ENCODE measurements at regions not wholly inside any gene's neighbourhood (a gene's known extent, or its start where the extent isn't known, plus 50 kb on each side); places are given as distances from the start of the nearest gene placed in this dataset.

DNA sequence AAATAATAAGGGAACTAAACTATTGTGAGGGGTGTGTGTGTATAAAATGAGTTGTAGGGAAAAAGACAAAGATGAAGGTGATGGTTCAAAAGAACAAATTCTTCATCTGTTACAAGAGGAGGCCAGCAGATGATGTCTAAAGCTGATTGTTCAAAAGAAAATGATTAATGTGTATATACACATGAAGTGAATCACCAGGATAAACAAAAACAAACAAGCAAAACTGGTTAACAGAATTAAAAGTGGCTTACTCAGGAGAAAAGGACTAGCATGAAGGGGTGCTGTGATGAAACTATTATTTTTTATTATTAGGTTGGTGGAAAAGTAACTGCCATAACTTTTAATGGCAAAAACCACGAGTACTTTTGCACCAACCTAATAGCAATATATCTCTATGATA, 348.4 kb downstream of the BCL11B start:
- H3K4me2 ChIP-seq, result no peak overlapping the region
- no peaks in the 10 kb centered on the region for H3K36me3 ChIP-seq
- no peaks in the 10 kb centered on the region for H4K20me1 ChIP-seq
- no peak for TF ChIP-seq Cebpa-rat (IDR thresholded peaks at IDR 0.05)
- no peaks in the 10 kb centered on the region for H3K4me1 ChIP-seq
- peaks cover 12 to 27% (median 18%) of the 10 kb centered on the region in 11 experiments; a peak in 19 of 22 replicates for H3K9me3 ChIP-seq (replicated peaks in 1 of 11)
- H3K27ac ChIP-seq, result no peak overlapping the region
- H3K9ac ChIP-seq, result no peak overlapping the region
- H3K4me3 ChIP-seq, result no peak overlapping the region
- H3K27me3 ChIP-seq, result no peaks in the 10 kb centered on the region

GRCh38 chr14:98924046-98924445, 348.0 kb downstream of the BCL11B start:
- no peak overlapping the region for H3K27ac ChIP-seq
- no peak for TF ChIP-seq Cebpa-rat (IDR thresholded peaks at IDR 0.05)
- H4K20me1 ChIP-seq, result no peaks in the 10 kb centered on the region
- H3K4me3 ChIP-seq, result no peak overlapping the region
- no peaks in the 10 kb centered on the region for H3K27me3 ChIP-seq
- H3K36me3 ChIP-seq, result no peaks in the 10 kb centered on the region
- no peaks in the 10 kb centered on the region for H3K4me1 ChIP-seq
- H3K9ac ChIP-seq, result no peak overlapping the region
- H3K4me2 ChIP-seq, result no peak overlapping the region
- peaks cover 12 to 27% (median 18%) of the 10 kb centered on the region in 11 experiments; a peak in 19 of 22 replicates for H3K9me3 ChIP-seq (replicated peaks in 1 of 11)

- no peak overlapping the region for H3K9ac ChIP-seq
- H3K4me1 ChIP-seq, result no peaks in the 10 kb centered on the region
- H3K4me2 ChIP-seq, result no peak overlapping the region
- no peaks in the 10 kb centered on the region for H4K20me1 ChIP-seq
- no peaks in the 10 kb centered on the region for H3K27me3 ChIP-seq
- H3K36me3 ChIP-seq, result no peaks in the 10 kb centered on the region
- H3K4me3 ChIP-seq, result no peak overlapping the region
- TF ChIP-seq Cebpa-rat (IDR thresholded peaks at IDR 0.05), result no peak
- peaks cover 12 to 25% (median 18%) of the 10 kb centered on the region in 11 experiments; a peak in 19 of 22 replicates for H3K9me3 ChIP-seq (replicated peaks in 1 of 11)
- H3K27ac ChIP-seq, result no peak overlapping the region
Observed at GRCh38 chr14:98925354-98926040, 346.5 kb downstream of the BCL11B start.

DNA sequence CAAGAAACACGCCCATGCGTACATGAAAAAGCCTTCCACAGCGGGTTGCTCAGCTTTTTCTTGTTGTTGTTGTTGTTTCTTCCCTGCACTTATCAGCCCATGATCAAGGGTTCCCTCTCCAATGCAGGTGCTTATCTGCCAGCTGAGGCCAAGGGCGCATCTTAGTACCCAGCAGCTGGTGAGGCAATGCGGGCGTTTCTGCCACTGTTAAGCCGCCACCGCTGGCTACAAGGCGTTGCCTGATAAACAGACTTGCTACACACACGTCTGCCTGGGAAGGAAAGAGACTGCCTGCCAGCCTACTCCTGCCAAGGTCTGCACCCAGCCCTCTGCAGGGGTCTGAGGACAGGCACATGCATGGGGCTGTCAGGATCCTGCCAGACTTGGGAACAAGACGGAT, 345.9 kb downstream of the BCL11B start:
- Histone ChIP-seq H3K4me3 (no peak overlapping the region), H3K9me3 (replicated peaks in 1 of 11) (peaks cover 12 to 19% (median 16%) of the 10 kb centered on the region in 11 experiments; a peak in 19 of 22 replicates), H3K9ac (no peak overlapping the region), H3K27me3 (no peaks in the 10 kb centered on the region), H3K36me3 (no peaks in the 10 kb centered on the region), H3K4me2 (no peak overlapping the region), H3K27ac (no peak overlapping the region), H4K20me1 (no peaks in the 10 kb centered on the region), H3K4me1 (no peaks in the 10 kb centered on the region)
- TF ChIP-seq Cebpa-rat (IDR thresholded peaks at IDR 0.05), result no peak

GRCh38 chr14:98926801-98927200, 345.2 kb downstream of the BCL11B start:
- H3K4me2 ChIP-seq, result no peak overlapping the region
- no peak overlapping the region for H3K4me3 ChIP-seq
- H3K9me3 ChIP-seq (replicated peaks in 1 of 11), result peaks cover 9 to 13% (median 12%) of the 10 kb centered on the region in 11 experiments; a peak in 19 of 22 replicates
- H4K20me1 ChIP-seq, result no peaks in the 10 kb centered on the region
- peaks cover 0 to 3% (median 2%) of the 10 kb centered on the region in 10 experiments; a peak in 8 of 20 replicates for H3K4me1 ChIP-seq
- no peaks in the 10 kb centered on the region for H3K27me3 ChIP-seq
- no peak overlapping the region for H3K9ac ChIP-seq
- H3K27ac ChIP-seq, result no peak overlapping the region
- no peaks in the 10 kb centered on the region for H3K36me3 ChIP-seq
- no peak for TF ChIP-seq Cebpa-rat (IDR thresholded peaks at IDR 0.05)

DNA sequence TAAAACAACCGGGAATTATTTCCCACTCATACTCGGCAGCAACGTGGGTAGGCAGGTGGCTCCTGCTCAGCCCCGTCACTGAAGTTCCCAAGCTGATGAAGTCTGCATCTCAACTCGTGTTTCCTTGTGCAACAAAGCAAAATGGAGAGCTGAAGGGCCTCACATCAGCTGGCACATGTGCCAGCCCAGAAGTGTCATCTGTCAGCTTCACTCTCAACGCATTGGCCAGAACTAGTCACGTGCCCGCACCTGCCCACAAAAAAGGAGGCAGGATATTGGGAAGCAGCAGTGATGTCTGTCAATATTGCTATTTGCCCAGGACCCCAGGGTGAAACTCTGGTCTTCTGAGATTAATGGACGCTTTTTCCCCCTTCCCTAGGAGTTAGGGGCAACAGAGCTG, 344.0 kb downstream of the BCL11B start:
- Histone ChIP-seq H4K20me1 (no peaks in the 10 kb centered on the region), H3K9me3 (replicated peaks in 1 of 11) (peaks cover 0 to 2% (median under 1%) of the 10 kb centered on the region in 11 experiments; a peak in 6 of 22 replicates), H3K9ac (no peak overlapping the region), H3K4me3 (no peak overlapping the region), H3K27me3 (no peaks in the 10 kb centered on the region), H3K4me2 (no peak overlapping the region), H3K36me3 (no peaks in the 10 kb centered on the region), H3K27ac (no peak overlapping the region), H3K4me1 (peaks cover 0 to 11% (median 6%) of the 10 kb centered on the region in 10 experiments; a peak in 9 of 20 replicates)
- TF ChIP-seq Cebpa-rat (IDR thresholded peaks at IDR 0.05), result no peak

DNA sequence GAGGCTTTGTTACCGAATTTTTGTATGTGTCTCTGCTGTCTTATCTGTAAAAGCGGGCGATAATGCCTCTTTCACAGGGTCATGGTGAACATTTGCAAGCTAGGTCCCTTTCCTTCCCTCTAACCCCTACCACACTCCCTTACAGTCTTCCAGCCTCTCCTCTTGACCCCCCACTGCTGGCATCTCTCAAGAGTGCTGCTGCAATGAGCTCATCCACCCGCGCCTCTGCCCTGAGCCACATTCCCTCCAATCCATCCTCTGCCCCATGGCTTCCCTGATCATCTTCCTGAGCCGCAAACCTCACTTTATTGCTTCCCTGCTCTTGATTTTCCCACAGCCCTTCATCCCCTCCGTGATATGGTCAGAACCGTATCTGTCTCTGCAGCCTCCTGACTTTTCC, 343.6 kb downstream of the BCL11B start:
- Histone ChIP-seq H3K27ac (no peak overlapping the region), H3K9me3 (replicated peaks in 1 of 11) (no peaks in the 10 kb centered on the region; a peak in 1 of 22 replicates), H3K36me3 (no peaks in the 10 kb centered on the region), H3K9ac (no peak overlapping the region), H3K27me3 (no peaks in the 10 kb centered on the region), H3K4me2 (no peak overlapping the region), H3K4me1 (peaks cover 0 to 11% (median 6%) of the 10 kb centered on the region in 10 experiments; a peak in 9 of 20 replicates), H4K20me1 (no peaks in the 10 kb centered on the region), H3K4me3 (no peak overlapping the region)
- TF ChIP-seq Cebpa-rat (IDR thresholded peaks at IDR 0.05), result no peak

DNA sequence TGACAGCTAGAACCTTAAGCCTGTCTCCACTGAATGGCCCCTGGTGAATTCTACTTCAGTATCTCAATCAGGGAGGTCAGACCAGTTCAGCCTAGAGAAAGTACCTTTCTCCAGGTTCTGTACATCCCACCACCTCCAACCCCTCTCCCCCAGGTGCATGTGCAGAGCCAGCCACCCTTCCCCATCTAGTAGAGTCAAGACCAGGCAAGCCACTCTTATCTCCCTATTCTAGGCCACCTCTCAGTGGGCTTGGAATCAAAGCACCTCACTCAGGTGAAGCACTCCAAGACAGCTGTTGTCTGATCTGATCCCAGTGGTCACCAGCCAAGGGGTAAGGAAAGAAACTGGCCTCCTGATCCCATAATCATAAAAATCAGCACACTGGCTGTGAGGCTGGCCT, 340.9 kb downstream of the BCL11B start:
- peaks cover 0 to 11% (median 6%) of the 10 kb centered on the region in 10 experiments; a peak in 9 of 20 replicates for H3K4me1 ChIP-seq
- H4K20me1 ChIP-seq, result no peaks in the 10 kb centered on the region
- H3K9me3 ChIP-seq (replicated peaks in 1 of 11), result no peaks in the 10 kb centered on the region; a peak in 1 of 22 replicates
- H3K4me2 ChIP-seq, result no peak overlapping the region
- no peak overlapping the region for H3K27ac ChIP-seq
- H3K9ac ChIP-seq, result no peak overlapping the region
- H3K4me3 ChIP-seq, result no peak overlapping the region
- no peaks in the 10 kb centered on the region for H3K27me3 ChIP-seq
- H3K36me3 ChIP-seq, result no peaks in the 10 kb centered on the region
- no peak for TF ChIP-seq Cebpa-rat (IDR thresholded peaks at IDR 0.05)

- Histone ChIP-seq H3K9ac (no peak overlapping the region), H3K36me3 (no peaks in the 10 kb centered on the region), H3K27me3 (no peaks in the 10 kb centered on the region), H3K4me1 (peaks cover 0 to 11% (median 6%) of the 10 kb centered on the region in 10 experiments; a peak in 9 of 20 replicates), H3K4me3 (no peak overlapping the region), H3K27ac (no peak overlapping the region), H3K9me3 (replicated peaks in 1 of 11) (no peaks in the 10 kb centered on the region; a peak in 1 of 22 replicates), H3K4me2 (peak overlapping the region in 7 of 11 experiments; percentile 4 to 21 (median 14); a peak in 9 of 22 replicates), H4K20me1 (no peaks in the 10 kb centered on the region)
- no peak for TF ChIP-seq Cebpa-rat (IDR thresholded peaks at IDR 0.05)
Observed at GRCh38 chr14:98931911-98932310, 340.1 kb downstream of the BCL11B start.

Data from BLaER1 treated with 17β-estradiol and CSF1 and Interleukin-3, amounts not matched to agents 10 nM and 100 nM (cell line).